ENCODE measurements at regions not wholly inside any gene's neighbourhood (a gene's known extent, or its start where the extent isn't known, plus 50 kb on each side); places are given as distances from the start of the nearest gene placed in this dataset.

DNA sequence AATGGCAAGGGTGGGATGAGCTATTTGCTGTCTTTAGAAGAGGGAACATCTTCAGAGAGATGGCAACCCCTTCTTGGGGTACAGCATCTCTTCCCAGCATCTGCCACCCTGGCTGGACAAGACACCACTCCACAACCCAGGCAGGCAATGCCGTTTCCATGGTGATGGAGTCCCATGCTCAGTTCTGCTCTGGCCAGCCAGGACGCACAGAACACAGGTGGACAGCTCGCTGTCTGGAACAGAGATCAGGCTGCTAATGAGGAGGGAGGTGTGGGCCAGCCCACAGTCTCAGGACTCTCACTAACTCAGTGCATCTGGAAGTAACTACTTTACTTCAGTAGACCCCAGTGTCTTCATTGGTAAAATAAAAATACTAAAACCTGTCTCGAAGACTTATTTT, 321.0 kb upstream of the CPEB2 start:
- Histone ChIP-seq H3K27me3 (replicated peaks in 1 of 7) (no peaks in the 10 kb centered on the region), H3K27ac (no peak overlapping the region), H3K4me1 (no peaks in the 10 kb centered on the region), H3K4me3 (no peak overlapping the region), H3K9me3 (peaks cover 0 to 14% (median 3%) of the 10 kb centered on the region in 8 donors), H3K36me3 (no peaks in the 10 kb centered on the region)
- intact Hi-C loops (cut with DNase I; ENCODE audit: low total_unique reads): no loop called here
- 63 to 90% (median 80%) methylated on average over 3 to 4 of the region's 4 CpGs for WGBS, 5 donors
- no peak for TF ChIP-seq POLR2A (IDR thresholded peaks at IDR 0.05)
- no peak for DNase-seq

- Histone ChIP-seq H3K36me3 (no peaks in the 10 kb centered on the region), H3K4me3 (no peak overlapping the region), H3K27me3 (replicated peaks in 1 of 7) (no peaks in the 10 kb centered on the region), H3K9me3 (peaks cover 0 to 22% (median 13%) of the 10 kb centered on the region in 8 donors), H3K27ac (no peak overlapping the region), H3K4me1 (no peaks in the 10 kb centered on the region)
- DNase-seq: no peak
- TF ChIP-seq POLR2AphosphoS5 (IDR thresholded peaks at IDR 0.05) (no peak), POLR2A (IDR thresholded peaks at IDR 0.05) (no peak)
- TF ChIP-seq, protein P1, sequence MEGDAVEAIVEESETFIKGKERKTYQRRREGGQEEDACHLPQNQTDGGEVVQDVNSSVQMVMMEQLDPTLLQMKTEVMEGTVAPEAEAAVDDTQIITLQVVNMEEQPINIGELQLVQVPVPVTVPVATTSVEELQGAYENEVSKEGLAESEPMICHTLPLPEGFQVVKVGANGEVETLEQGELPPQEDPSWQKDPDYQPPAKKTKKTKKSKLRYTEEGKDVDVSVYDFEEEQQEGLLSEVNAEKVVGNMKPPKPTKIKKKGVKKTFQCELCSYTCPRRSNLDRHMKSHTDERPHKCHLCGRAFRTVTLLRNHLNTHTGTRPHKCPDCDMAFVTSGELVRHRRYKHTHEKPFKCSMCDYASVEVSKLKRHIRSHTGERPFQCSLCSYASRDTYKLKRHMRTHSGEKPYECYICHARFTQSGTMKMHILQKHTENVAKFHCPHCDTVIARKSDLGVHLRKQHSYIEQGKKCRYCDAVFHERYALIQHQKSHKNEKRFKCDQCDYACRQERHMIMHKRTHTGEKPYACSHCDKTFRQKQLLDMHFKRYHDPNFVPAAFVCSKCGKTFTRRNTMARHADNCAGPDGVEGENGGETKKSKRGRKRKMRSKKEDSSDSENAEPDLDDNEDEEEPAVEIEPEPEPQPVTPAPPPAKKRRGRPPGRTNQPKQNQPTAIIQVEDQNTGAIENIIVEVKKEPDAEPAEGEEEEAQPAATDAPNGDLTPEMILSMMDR (IDR thresholded peaks at IDR 0.05 in 8 of 11, conservative IDR thresholded peaks at IDR 0.05 in 3 of 11): no peak
- intact Hi-C loops (cut with DNase I; ENCODE audit: low total_unique reads): no loop called here
Measured at GRCh38 chr4:14693728-14694127, 308.6 kb upstream of the CPEB2 start.

DNA sequence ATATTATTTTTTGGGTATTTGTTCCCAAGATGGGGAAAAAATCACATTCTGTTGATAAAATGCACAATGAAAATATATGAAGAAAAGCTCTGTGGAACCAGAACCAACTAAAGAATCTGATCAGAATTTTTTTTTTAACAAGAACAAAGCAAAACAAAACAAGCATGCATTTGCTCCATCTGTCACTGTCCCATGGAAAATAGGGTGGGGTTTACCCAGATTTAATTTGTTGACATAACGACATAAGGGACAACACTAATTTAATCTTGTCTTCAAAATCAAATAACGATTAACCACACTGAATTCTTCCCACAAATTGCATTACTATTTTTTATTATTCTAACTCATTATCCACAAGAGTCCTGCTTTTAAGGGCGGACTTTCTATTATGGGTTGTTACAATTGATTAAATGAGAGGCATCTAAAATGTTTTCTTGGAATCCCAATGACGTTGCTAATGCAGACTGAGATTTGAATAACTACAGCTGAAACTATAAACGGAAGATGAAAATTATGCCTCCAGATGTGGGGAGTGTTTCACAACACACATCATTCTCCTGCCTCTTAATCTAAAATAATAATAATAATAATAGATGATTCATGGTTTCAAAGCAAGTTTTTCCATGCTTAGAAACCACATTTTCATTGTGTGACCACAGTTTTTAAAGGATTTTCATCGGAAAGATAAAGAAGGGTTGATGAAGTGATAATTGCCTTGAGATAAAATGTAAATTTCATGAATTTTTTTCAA, 307.0 kb upstream of the CPEB2 start:
- intact Hi-C loops (cut with DNase I; ENCODE audit: low total_unique reads): no loop called here
- H3K4me3 ChIP-seq: no peak overlapping the region
- peaks cover 0 to 22% (median 13%) of the 10 kb centered on the region in 8 donors for H3K9me3 ChIP-seq
- H3K27me3 ChIP-seq (replicated peaks in 1 of 7): no peaks in the 10 kb centered on the region
- no peaks in the 10 kb centered on the region for H3K36me3 ChIP-seq
- no peak for DNase-seq
- TF ChIP-seq POLR2AphosphoS5 (IDR thresholded peaks at IDR 0.05): no peak
- TF ChIP-seq, protein P1 (IDR thresholded peaks at IDR 0.05 in 8 of 11, conservative IDR thresholded peaks at IDR 0.05 in 3 of 11): no peak
- no peak for TF ChIP-seq POLR2A (IDR thresholded peaks at IDR 0.05)
- no peaks in the 10 kb centered on the region for H3K4me1 ChIP-seq
- no peak overlapping the region for H3K27ac ChIP-seq
- WGBS, 5 donors: 72 to 87% (median 79%) methylated on average over 6 of the region's 6 CpGs

GRCh38 chr4:14700083-14700482, 302.2 kb upstream of the CPEB2 start:
- no peaks in the 10 kb centered on the region for H3K9me3 ChIP-seq
- TF ChIP-seq POLR2A (IDR thresholded peaks at IDR 0.05) (no peak), POLR2AphosphoS5 (IDR thresholded peaks at IDR 0.05) (no peak)
- TF ChIP-seq, protein P1 (IDR thresholded peaks at IDR 0.05 in 8 of 11, conservative IDR thresholded peaks at IDR 0.05 in 3 of 11): no peak
- intact Hi-C loops (cut with DNase I; ENCODE audit: low total_unique reads): no loop called here
- no peak overlapping the region for H3K4me3 ChIP-seq
- H3K27ac ChIP-seq: no peak overlapping the region
- no peaks in the 10 kb centered on the region for H3K36me3 ChIP-seq
- H3K27me3 ChIP-seq (replicated peaks in 1 of 7): no peaks in the 10 kb centered on the region
- H3K4me1 ChIP-seq: no peaks in the 10 kb centered on the region
- DNase-seq: no peak

All from spleen (tissue), 11 donors.